Neural cell (in vitro differentiated cells): ENCODE measurements at regions not wholly inside any gene's neighbourhood (a gene's known extent, or its start where the extent isn't known, plus 50 kb on each side); places are given as distances from the start of the nearest gene placed in this dataset.

Experiments
- H2AFZ ChIP-seq: fragments of 200-600, 300-800 bp; sonication (generic), shearing (Covaris generic); 2 replicates; pipeline ENCODE4 v1.6.0; 2014; ENCODE audit warnings: low read depth, mild to moderate bottlenecking, antibody characterized with exemption, low read length, moderate library complexity
- H3F3A ChIP-seq: fragments of 200-600 bp; shearing (Covaris generic); 2 replicates; pipeline ENCODE4 v1.6.1; 2016; ENCODE audit warnings: mild to moderate bottlenecking, moderate library complexity, mixed read lengths, antibody characterized with exemption, low read length; ENCODE audit not compliant: insufficient read depth, poor library complexity, severe bottlenecking
- H3K27ac ChIP-seq: fragments of 200-600, 300-800 bp; sonication (generic), shearing (Covaris generic); 2 replicates; pipeline ENCODE4 v1.5.1; 2014; ENCODE audit warnings: mild to moderate bottlenecking, low read length, moderate library complexity
- H3K27me3 ChIP-seq: fragments of 300-800, 200-600 bp; sonication (generic), shearing (Covaris generic); 2 replicates; pipeline ENCODE4 v1.6.0; 2014; ENCODE audit warnings: mild to moderate bottlenecking, low read depth, low read length, moderate library complexity; ENCODE audit not compliant: insufficient read depth
- H3K36me3 ChIP-seq: fragments of 300-800, 200-600 bp; sonication (generic), shearing (Covaris generic); 2 replicates; pipeline ENCODE4 v1.5.1; 2014; ENCODE audit warnings: mild to moderate bottlenecking, antibody characterized with exemption, low read length, moderate library complexity; ENCODE audit not compliant: insufficient read depth
- H3K4me2 ChIP-seq: fragments of 300-800, 200-600 bp; sonication (generic), shearing (Covaris generic); 2 replicates; pipeline ENCODE4 v1.6.0; 2014; ENCODE audit warnings: mild to moderate bottlenecking, low read length
- H3K4me3 ChIP-seq: fragments of 300-800, 200-600 bp; sonication (generic), shearing (Covaris generic); 2 replicates; pipeline ENCODE4 v1.5.1; 2014; ENCODE audit warnings: mild to moderate bottlenecking, low read length, moderate library complexity
- H3K79me2 ChIP-seq: fragments of 200-600 bp; shearing (Covaris generic); replicated peaks from 2 replicates; pipeline ENCODE4 v1.6.0; 2014; ENCODE audit warnings: mild to moderate bottlenecking, low read length, moderate library complexity; ENCODE audit not compliant: insufficient read depth
- H3K9ac ChIP-seq: fragments of 300-800, 200-600 bp; sonication (generic), shearing (Covaris generic); 2 replicates; pipeline ENCODE4 v1.6.1; 2016; ENCODE audit warnings: mild to moderate bottlenecking, low read length, mixed read lengths
- H3K9me2 ChIP-seq: fragments of 200-600 bp; shearing (Covaris generic); 2 replicates; pipeline ENCODE4 v1.6.1; 2016; ENCODE audit warnings: mild to moderate bottlenecking, low read length, mixed read lengths; ENCODE audit not compliant: insufficient read depth
- H3K9me3 ChIP-seq: fragments of 200-600, 300-800 bp; sonication (generic), shearing (Covaris generic); 2 replicates; pipeline ENCODE4 v1.6.1; 2016; ENCODE audit warnings: mild to moderate bottlenecking, mixed run types, low read length, moderate library complexity, mixed read lengths
- H4K20me1 ChIP-seq: fragments of 200-600 bp; shearing (Covaris generic); 2 replicates; pipeline ENCODE4 v1.6.1; 2016; ENCODE audit warnings: mild to moderate bottlenecking, mixed run types; ENCODE audit not compliant: insufficient read depth
- EP300 ChIP-seq: fragments of 450-650 bp; conservative IDR thresholded peaks from 2 replicates; pipeline ENCODE4 v1.6.1; 2014; ENCODE audit warnings: antibody characterized with exemption, mild to moderate bottlenecking, moderate library complexity; ENCODE audit not compliant: poor library complexity, severe bottlenecking
- EZH2 ChIP-seq: fragments of 200-600, 300-800 bp; shearing (Covaris generic), sonication (generic); IDR thresholded peaks from 2 replicates; pipeline ENCODE4 v1.6.1; 2014; ENCODE audit warnings: antibody characterized with exemption, low read length, borderline replicate concordance, mild to moderate bottlenecking; ENCODE audit not compliant: insufficient read depth, poor library complexity, severe bottlenecking
- MXI1 ChIP-seq: fragments of 450-650 bp; conservative IDR thresholded peaks from 2 replicates; pipeline ENCODE4 v1.6.1; 2014; ENCODE audit warnings: antibody characterized with exemption, mild to moderate bottlenecking; ENCODE audit not compliant: poor library complexity, severe bottlenecking
- POLR2AphosphoS5 ChIP-seq: IDR thresholded peaks from 2 replicates; pipeline ENCODE4 v1.6.1; 2012
- RAD21 ChIP-seq: fragments of 450-650 bp; conservative IDR thresholded peaks from 2 replicates; pipeline ENCODE4 v1.6.1; 2014; ENCODE audit warnings: antibody characterized with exemption, mild to moderate bottlenecking, moderate library complexity
- SMC3 ChIP-seq: fragments of 450-650 bp; conservative IDR thresholded peaks from 2 replicates; pipeline ENCODE4 v1.6.1; 2014; ENCODE audit warnings: antibody characterized with exemption, mild to moderate bottlenecking, moderate library complexity; ENCODE audit not compliant: poor library complexity
- TAF1 ChIP-seq: IDR thresholded peaks from 2 replicates; pipeline ENCODE4 v1.6.1; 2012; ENCODE audit warnings: low read depth
- TF ChIP-seq, protein P1 (sequence below): IDR thresholded peaks from 2 replicates; pipeline ENCODE4 v1.6.1; 2012; ENCODE audit warnings: borderline replicate concordance
- TF ChIP-seq, protein P2 (sequence below): fragments of 450-650 bp; IDR thresholded peaks from 2 replicates; pipeline ENCODE4 v1.5.1; 2014; ENCODE audit warnings: antibody characterized with exemption, mild to moderate bottlenecking, moderate library complexity; ENCODE audit not compliant: poor library complexity, severe bottlenecking

DNA sequence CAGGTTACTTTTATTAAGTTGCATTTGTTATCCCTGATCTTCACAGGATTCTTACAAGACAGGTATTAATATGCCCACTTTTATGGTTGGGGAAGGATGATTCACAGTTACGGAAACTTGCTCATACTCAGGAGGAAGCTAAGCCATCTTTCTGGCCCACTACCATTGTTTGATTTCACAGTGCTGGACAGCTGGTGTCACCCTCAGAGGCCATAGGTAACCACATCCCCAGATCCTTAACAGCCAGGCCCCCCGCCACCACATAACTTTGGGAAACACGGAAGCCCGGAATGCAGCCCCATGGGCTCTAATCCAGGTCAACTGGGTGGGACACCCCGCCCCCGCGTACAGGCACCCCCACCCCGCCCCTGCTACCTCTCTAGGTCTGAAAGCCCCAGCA lies 119.7 kb downstream of the IRS2 start:
- no peaks in the 10 kb centered on the region for H4K20me1 ChIP-seq
- no peaks in the 10 kb centered on the region for H3K27me3 ChIP-seq
- H2AFZ ChIP-seq: no peak overlapping the region
- TF ChIP-seq POLR2AphosphoS5 (no peak), TAF1 (no peak), MXI1 (no peak), SMC3 (no peak), EZH2 (no peak)
- TF ChIP-seq, protein P1, sequence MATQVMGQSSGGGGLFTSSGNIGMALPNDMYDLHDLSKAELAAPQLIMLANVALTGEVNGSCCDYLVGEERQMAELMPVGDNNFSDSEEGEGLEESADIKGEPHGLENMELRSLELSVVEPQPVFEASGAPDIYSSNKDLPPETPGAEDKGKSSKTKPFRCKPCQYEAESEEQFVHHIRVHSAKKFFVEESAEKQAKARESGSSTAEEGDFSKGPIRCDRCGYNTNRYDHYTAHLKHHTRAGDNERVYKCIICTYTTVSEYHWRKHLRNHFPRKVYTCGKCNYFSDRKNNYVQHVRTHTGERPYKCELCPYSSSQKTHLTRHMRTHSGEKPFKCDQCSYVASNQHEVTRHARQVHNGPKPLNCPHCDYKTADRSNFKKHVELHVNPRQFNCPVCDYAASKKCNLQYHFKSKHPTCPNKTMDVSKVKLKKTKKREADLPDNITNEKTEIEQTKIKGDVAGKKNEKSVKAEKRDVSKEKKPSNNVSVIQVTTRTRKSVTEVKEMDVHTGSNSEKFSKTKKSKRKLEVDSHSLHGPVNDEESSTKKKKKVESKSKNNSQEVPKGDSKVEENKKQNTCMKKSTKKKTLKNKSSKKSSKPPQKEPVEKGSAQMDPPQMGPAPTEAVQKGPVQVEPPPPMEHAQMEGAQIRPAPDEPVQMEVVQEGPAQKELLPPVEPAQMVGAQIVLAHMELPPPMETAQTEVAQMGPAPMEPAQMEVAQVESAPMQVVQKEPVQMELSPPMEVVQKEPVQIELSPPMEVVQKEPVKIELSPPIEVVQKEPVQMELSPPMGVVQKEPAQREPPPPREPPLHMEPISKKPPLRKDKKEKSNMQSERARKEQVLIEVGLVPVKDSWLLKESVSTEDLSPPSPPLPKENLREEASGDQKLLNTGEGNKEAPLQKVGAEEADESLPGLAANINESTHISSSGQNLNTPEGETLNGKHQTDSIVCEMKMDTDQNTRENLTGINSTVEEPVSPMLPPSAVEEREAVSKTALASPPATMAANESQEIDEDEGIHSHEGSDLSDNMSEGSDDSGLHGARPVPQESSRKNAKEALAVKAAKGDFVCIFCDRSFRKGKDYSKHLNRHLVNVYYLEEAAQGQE: no peak
- TF ChIP-seq, protein P2, sequence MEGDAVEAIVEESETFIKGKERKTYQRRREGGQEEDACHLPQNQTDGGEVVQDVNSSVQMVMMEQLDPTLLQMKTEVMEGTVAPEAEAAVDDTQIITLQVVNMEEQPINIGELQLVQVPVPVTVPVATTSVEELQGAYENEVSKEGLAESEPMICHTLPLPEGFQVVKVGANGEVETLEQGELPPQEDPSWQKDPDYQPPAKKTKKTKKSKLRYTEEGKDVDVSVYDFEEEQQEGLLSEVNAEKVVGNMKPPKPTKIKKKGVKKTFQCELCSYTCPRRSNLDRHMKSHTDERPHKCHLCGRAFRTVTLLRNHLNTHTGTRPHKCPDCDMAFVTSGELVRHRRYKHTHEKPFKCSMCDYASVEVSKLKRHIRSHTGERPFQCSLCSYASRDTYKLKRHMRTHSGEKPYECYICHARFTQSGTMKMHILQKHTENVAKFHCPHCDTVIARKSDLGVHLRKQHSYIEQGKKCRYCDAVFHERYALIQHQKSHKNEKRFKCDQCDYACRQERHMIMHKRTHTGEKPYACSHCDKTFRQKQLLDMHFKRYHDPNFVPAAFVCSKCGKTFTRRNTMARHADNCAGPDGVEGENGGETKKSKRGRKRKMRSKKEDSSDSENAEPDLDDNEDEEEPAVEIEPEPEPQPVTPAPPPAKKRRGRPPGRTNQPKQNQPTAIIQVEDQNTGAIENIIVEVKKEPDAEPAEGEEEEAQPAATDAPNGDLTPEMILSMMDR: no peak
- H3K79me2 ChIP-seq: no peaks in the 10 kb centered on the region
- H3K4me2 ChIP-seq: no peak overlapping the region
- H3K9me2 ChIP-seq: no peaks in the 10 kb centered on the region
- no peaks in the 10 kb centered on the region for H3F3A ChIP-seq
- H3K4me3 ChIP-seq: no peak overlapping the region
- H3K27ac ChIP-seq: no peak overlapping the region
- H3K36me3 ChIP-seq: no peaks in the 10 kb centered on the region
- no peaks in the 10 kb centered on the region for H3K9me3 ChIP-seq
- no peak overlapping the region for H3K9ac ChIP-seq

DNA sequence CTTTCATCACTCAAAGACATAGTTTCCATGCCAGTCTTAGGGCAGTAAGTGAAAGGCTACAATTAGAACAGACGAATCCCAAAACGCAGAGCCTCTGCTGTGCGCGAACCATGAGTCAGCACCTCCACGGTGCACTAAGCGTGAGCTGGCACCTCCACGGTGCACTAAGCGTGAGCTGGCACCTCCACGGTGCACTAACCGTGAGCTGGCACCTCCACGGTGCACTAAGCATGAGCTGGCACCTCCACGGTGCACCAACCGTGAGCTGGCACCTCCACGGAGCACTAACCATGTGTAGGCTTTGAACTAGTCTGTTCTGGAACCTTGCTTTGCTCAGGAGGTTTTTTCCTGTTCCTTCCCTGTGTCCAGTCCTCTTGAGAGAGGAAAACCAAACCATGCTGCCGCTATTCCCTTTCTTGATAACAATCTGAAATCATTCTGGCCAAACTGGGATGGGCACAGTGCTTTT lies 120.6 kb downstream of the IRS2 start:
- Histone ChIP-seq H3K79me2 (no peaks in the 10 kb centered on the region), H3K9ac (no peak overlapping the region), H4K20me1 (no peaks in the 10 kb centered on the region), H3K9me2 (no peaks in the 10 kb centered on the region), H3K27me3 (no peaks in the 10 kb centered on the region), H3K9me3 (no peaks in the 10 kb centered on the region), H2AFZ (no peak overlapping the region), H3K27ac (no peak overlapping the region), H3K4me2 (no peak overlapping the region), H3F3A (no peaks in the 10 kb centered on the region), H3K36me3 (no peaks in the 10 kb centered on the region), H3K4me3 (no peak overlapping the region)
- no peak for TF ChIP-seq EZH2
- TF ChIP-seq MXI1: no peak
- TF ChIP-seq EP300: no peak
- TF ChIP-seq POLR2AphosphoS5: no peak
- TF ChIP-seq SMC3: no peak
- TF ChIP-seq, protein P1: no peak
- TF ChIP-seq RAD21: no peak
- TF ChIP-seq, protein P2: no peak
- no peak for TF ChIP-seq TAF1
